ENCODE measurements at regions not wholly inside any gene's neighbourhood (a gene's known extent, or its start where the extent isn't known, plus 50 kb on each side); places are given as distances from the start of the nearest gene placed in this dataset.
"Not testable (repeated sequence)": the region's sequence is repeated elsewhere in the genome, so short reads cannot be mapped to it uniquely, and the experiment has no call there.

- no peak for DNase-seq (ENCODE audit: low spot score)
- no peak for ATAC-seq
- intact Hi-C loops (cut with DNase I) = no loop called here
Measured at GRCh38 chr3:26229801-26230200, 392.8 kb upstream of the LRRC3B start.

GRCh38 chr3:26233374-26233773 lies 389.2 kb upstream of the LRRC3B start:
- DNase-seq (ENCODE audit: low spot score) (no peak), ATAC-seq (no peak)
- intact Hi-C loops (cut with DNase I) = no loop called here

GRCh38 chr3:26236531-26236930 lies 386.0 kb upstream of the LRRC3B start:
- intact Hi-C loops (cut with DNase I) = no loop called here
- DNase-seq (ENCODE audit: low spot score) = no peak
- no peak for ATAC-seq

- intact Hi-C loops (cut with DNase I) = no loop called here
- no peak for DNase-seq (ENCODE audit: low spot score)
- no peak for ATAC-seq
Measured at GRCh38 chr3:26237036-26237682, 385.4 kb upstream of the LRRC3B start.

- ATAC-seq; DNase-seq (ENCODE audit: low spot score); intact Hi-C loops (cut with DNase I): not testable (repeated sequence)
Measured at GRCh38 chr3:26244586-26244985, 378.0 kb upstream of the LRRC3B start.

- intact Hi-C loops (cut with DNase I) = no loop called here
Measured at GRCh38 chr3:26245236-26245635, 377.3 kb upstream of the LRRC3B start.

GRCh38 chr3:26246901-26247300 lies 375.7 kb upstream of the LRRC3B start:
- no peak for ATAC-seq
- intact Hi-C loops (cut with DNase I) = no loop called here
- DNase-seq (ENCODE audit: low spot score) = no peak

More at GRCh38 chr3:26245236-26245635, 377.3 kb upstream of the LRRC3B start:
- no peak for DNase-seq (ENCODE audit: low spot score)
- ATAC-seq = no peak

- DNase-seq (ENCODE audit: low spot score) (no peak), ATAC-seq (no peak)
- intact Hi-C loops (cut with DNase I) = no loop called here
Measured at GRCh38 chr3:26247712-26248111, 374.9 kb upstream of the LRRC3B start.

- DNase-seq (ENCODE audit: low spot score) = no peak
- intact Hi-C loops (cut with DNase I) = no loop called here
- ATAC-seq = no peak
Measured at GRCh38 chr3:26252001-26252400, 370.6 kb upstream of the LRRC3B start.

- intact Hi-C loops (cut with DNase I) = no loop called here
- no peak for ATAC-seq
- DNase-seq (ENCODE audit: low spot score) = no peak
Measured at GRCh38 chr3:26256224-26256623, 366.3 kb upstream of the LRRC3B start.

GRCh38 chr3:26259176-26259575 lies 363.4 kb upstream of the LRRC3B start:
- intact Hi-C loops (cut with DNase I) = no loop called here
- no peak for DNase-seq (ENCODE audit: low spot score)
- ATAC-seq = no peak

- no peak for ATAC-seq
- intact Hi-C loops (cut with DNase I) = no loop called here
- DNase-seq (ENCODE audit: low spot score) = no peak
Measured at GRCh38 chr3:26260139-26260538, 362.4 kb upstream of the LRRC3B start.

- DNase-seq (ENCODE audit: low spot score) (no peak), ATAC-seq (no peak)
- intact Hi-C loops (cut with DNase I) = no loop called here
Measured at GRCh38 chr3:26264708-26265107, 357.9 kb upstream of the LRRC3B start.

GRCh38 chr3:26271848-26272247 lies 350.7 kb upstream of the LRRC3B start:
- DNase-seq (ENCODE audit: low spot score) (no peak), ATAC-seq (no peak)
- intact Hi-C loops (cut with DNase I) = no loop called here

GRCh38 chr3:26273196-26273595 lies 349.4 kb upstream of the LRRC3B start:
- no peak for DNase-seq (ENCODE audit: low spot score)
- intact Hi-C loops (cut with DNase I) = no loop called here
- no peak for ATAC-seq

- no peak for DNase-seq (ENCODE audit: low spot score)
- ATAC-seq = no peak
- intact Hi-C loops (cut with DNase I) = no loop called here
Measured at GRCh38 chr3:26279091-26279490, 343.5 kb upstream of the LRRC3B start.

GRCh38 chr3:26280517-26280916 lies 342.1 kb upstream of the LRRC3B start:
- intact Hi-C loops (cut with DNase I) = no loop called here
- DNase-seq (ENCODE audit: low spot score) = no peak
- ATAC-seq = no peak

GRCh38 chr3:26281284-26281985 lies 341.1 kb upstream of the LRRC3B start:
- ATAC-seq (no peak), DNase-seq (ENCODE audit: low spot score) (no peak)
- intact Hi-C loops (cut with DNase I) = no loop called here

GRCh38 chr3:26284503-26284902 lies 338.1 kb upstream of the LRRC3B start:
- intact Hi-C loops (cut with DNase I); DNase-seq (ENCODE audit: low spot score); ATAC-seq: not testable (repeated sequence)

- DNase-seq (ENCODE audit: low spot score) = no peak
- ATAC-seq = no peak
- intact Hi-C loops (cut with DNase I) = no loop called here
Measured at GRCh38 chr3:26291840-26292239, 330.7 kb upstream of the LRRC3B start.

GRCh38 chr3:26292780-26293179 lies 329.8 kb upstream of the LRRC3B start:
- no peak for ATAC-seq
- intact Hi-C loops (cut with DNase I) = no loop called here
- no peak for DNase-seq (ENCODE audit: low spot score)
